OCI-LY7 (cell line): ENCODE measurements at regions not wholly inside any gene's neighbourhood (a gene's known extent, or its start where the extent isn't known, plus 50 kb on each side); places are given as distances from the start of the nearest gene placed in this dataset.

ENCODE experiments used
- BruUV-seq: library from RNA; stranded (reverse); fragments of 400-500 nt; replicated peaks from 2 replicates; lab custom pipeline; 2021; lab: Mats Ljungman, UMichigan
- CTCF ChIA-PET: fragments of 300-600 bp; sonication (Branson Sonifier 250); formaldehyde crosslinking; loops from one replicate; lab custom pipeline; 2022; ENCODE audit warnings: antibody characterized with exemption; ENCODE audit not compliant: unreplicated experiment; lab: Charles Lee
- POLR2A ChIA-PET: fragments of 300-600 bp; sonication (Branson Sonifier 250); formaldehyde crosslinking; loops from one replicate; lab custom pipeline; 2022; ENCODE audit warnings: antibody characterized with exemption; lab: Charles Lee
- DNase-seq: peaks from one replicate; pipeline ENCODE4 v3.0.0-alpha.2; 2015; ENCODE audit warnings: low spot score
- H2AFZ ChIP-seq: fragments of 200-600 bp; sonication (generic), shearing (Covaris generic); 2 replicates; pipeline ENCODE4 v1.6.1; 2014; ENCODE audit warnings: mild to moderate bottlenecking, antibody characterized with exemption, low read length, moderate library complexity
- H3K27ac ChIP-seq: fragments of 200-600 bp; sonication (generic); 2 replicates; pipeline ENCODE4 v1.5.1; 2014; ENCODE audit warnings: mixed run types, low read depth, mild to moderate bottlenecking, moderate library complexity, low read length, inconsistent platforms; ENCODE audit not compliant: poor library complexity, severe bottlenecking
- H3K36me3 ChIP-seq: fragments of 200-600 bp; sonication (generic); 2 replicates; pipeline ENCODE4 v1.6.1; 2014; ENCODE audit warnings: mild to moderate bottlenecking, antibody characterized with exemption, low read length, moderate library complexity, mixed read lengths; ENCODE audit not compliant: insufficient read depth
- H3K4me1 ChIP-seq: fragments of 200-600 bp; sonication (generic); 2 replicates; pipeline ENCODE4 v1.5.1; 2014; ENCODE audit warnings: mild to moderate bottlenecking, low read length; ENCODE audit not compliant: insufficient read depth, poor library complexity, severe bottlenecking
- H3K4me2 ChIP-seq: fragments of 200-600 bp; sonication (generic); 2 replicates; pipeline ENCODE4 v1.6.1; 2014; ENCODE audit warnings: mild to moderate bottlenecking, low read length
- H3K4me3 ChIP-seq: fragments of 200-600 bp; sonication (generic); 2 replicates; pipeline ENCODE4 v1.5.1; 2014; ENCODE audit warnings: mild to moderate bottlenecking, low read depth, low read length; ENCODE audit not compliant: poor library complexity, severe bottlenecking
- H3K79me2 ChIP-seq: fragments of 200-600 bp; sonication (generic); 2 replicates; pipeline ENCODE4 v1.6.1; 2016; ENCODE audit warnings: low read depth, mild to moderate bottlenecking, low read length, moderate library complexity, mixed read lengths; ENCODE audit not compliant: insufficient read depth
- H3K9me2 ChIP-seq: fragments of 200-600 bp; sonication (generic); 2 replicates; pipeline ENCODE4 v1.6.1; 2016; ENCODE audit warnings: mild to moderate bottlenecking, low read length, mixed read lengths; ENCODE audit not compliant: insufficient read depth
- H3K9me3 ChIP-seq: fragments of 200-600 bp; sonication (generic); 2 replicates; pipeline ENCODE4 v1.6.1; 2014; ENCODE audit warnings: mild to moderate bottlenecking, mixed run types, low read length, mixed read lengths
- H4K20me1 ChIP-seq: fragments of 200-600 bp; sonication (generic); 2 replicates; pipeline ENCODE4 v1.6.1; 2014; ENCODE audit warnings: mild to moderate bottlenecking, antibody characterized with exemption, low read length, moderate library complexity, mixed read lengths; ENCODE audit not compliant: insufficient read depth
- CTCF ChIP-seq: fragments of 200-600 bp; sonication (generic); conservative IDR thresholded peaks from 2 replicates; pipeline ENCODE4 v1.5.1; 2014; ENCODE audit warnings: mild to moderate bottlenecking, antibody characterized with exemption, low read length, moderate library complexity, mixed read lengths
- EZH2phosphoT487 ChIP-seq: fragments of 200-600 bp; sonication (generic); IDR thresholded peaks from 2 replicates; pipeline ENCODE4 v1.6.1; 2018; ENCODE audit warnings: low read depth, borderline replicate concordance, mild to moderate bottlenecking, mixed run types, antibody characterized with exemption, low read length, moderate library complexity, mixed read lengths
- intact Hi-C: fragments of 100-400 bp; cut with micrococcal nuclease; formaldehyde crosslinking; loops from one replicate; pipeline ENCODE4 v1.10.0; 2022; ENCODE audit not compliant: unreplicated experiment

- no peak overlapping the region for H3K4me3 ChIP-seq
- H3K9me2 ChIP-seq: no peaks in the 10 kb centered on the region
- CTCF ChIA-PET: interaction anchor here (0.5 kb wide), 1 partner anchor 654 kb away, joined by 3 read pairs; no protein-coding TSS in a partner anchor
- no TSS peak for BruUV-seq
- no peak overlapping the region for H3K4me2 ChIP-seq
- H3K79me2 ChIP-seq: no peaks in the 10 kb centered on the region
- DNase-seq: no peak
- no peaks in the 10 kb centered on the region for H3K36me3 ChIP-seq
- no peak overlapping the region for H3K27ac ChIP-seq
- TF ChIP-seq EZH2phosphoT487 (no peak), CTCF (no peak)
- H3K9me3 ChIP-seq: no peaks in the 10 kb centered on the region
- H4K20me1 ChIP-seq: no peaks in the 10 kb centered on the region
- POLR2A ChIA-PET: no interaction called here
- H2AFZ ChIP-seq: no peak overlapping the region
- intact Hi-C loops: no loop called here
- H3K4me1 ChIP-seq: no peaks in the 10 kb centered on the region
These were observed 56.1 kb upstream of the UBASH3B start for GRCh38 chr11:122599434-122599833.

- no peaks in the 10 kb centered on the region for H3K9me2 ChIP-seq
- no peaks in the 10 kb centered on the region for H3K36me3 ChIP-seq
- ChIA-PET POLR2A (no interaction called here), CTCF (no interaction called here)
- no peaks in the 10 kb centered on the region for H3K4me1 ChIP-seq
- no peak for DNase-seq
- intact Hi-C loops: no loop called here
- no peak overlapping the region for H3K4me3 ChIP-seq
- H3K4me2 ChIP-seq: no peak overlapping the region
- no TSS peak for BruUV-seq
- no peak overlapping the region for H3K27ac ChIP-seq
- no peaks in the 10 kb centered on the region for H4K20me1 ChIP-seq
- H2AFZ ChIP-seq: no peak overlapping the region
- no peaks in the 10 kb centered on the region for H3K79me2 ChIP-seq
- TF ChIP-seq CTCF (no peak), EZH2phosphoT487 (no peak)
- H3K9me3 ChIP-seq: no peaks in the 10 kb centered on the region
These were observed 56.6 kb upstream of the UBASH3B start for GRCh38 chr11:122598971-122599370.

- POLR2A ChIA-PET: interaction anchor here (0.7 kb wide), 2 partner anchors 26 to 98 kb away, joined by 3 read pairs; no protein-coding TSS in a partner anchor
These were observed 58.0 kb upstream of the UBASH3B start for GRCh38 chr11:122597511-122597910.

More at GRCh38 chr11:122597511-122597910, 58.0 kb upstream of the UBASH3B start:
- Histone ChIP-seq H3K4me2 (no peak overlapping the region), H3K36me3 (no peaks in the 10 kb centered on the region), H3K9me3 (no peaks in the 10 kb centered on the region), H3K79me2 (no peaks in the 10 kb centered on the region), H4K20me1 (no peaks in the 10 kb centered on the region), H2AFZ (no peak overlapping the region), H3K4me3 (no peak overlapping the region), H3K4me1 (no peaks in the 10 kb centered on the region), H3K27ac (no peak overlapping the region), H3K9me2 (no peaks in the 10 kb centered on the region)
- intact Hi-C loops: no loop called here
- no peak for DNase-seq
- TF ChIP-seq EZH2phosphoT487 (no peak), CTCF (no peak)
- BruUV-seq: no TSS peak
- CTCF ChIA-PET: interaction anchor here (0.7 kb wide), 1 partner anchor 159 kb away, joined by 3 read pairs; no protein-coding TSS in a partner anchor
